ENCODE measurements at regions not wholly inside any gene's neighbourhood (a gene's known extent, or its start where the extent isn't known, plus 50 kb on each side); places are given as distances from the start of the nearest gene placed in this dataset.

GRCh38 chr4:43136752-43137151 lies 244.2 kb downstream of the GRXCR1 start (continued):
- TF ChIP-seq ETS1 (IDR thresholded peaks at IDR 0.05) = no peak
- TF ChIP-seq JUNB (IDR thresholded peaks at IDR 0.05; ENCODE audit: unreplicated experiment) = no peak
- no peak for TF ChIP-seq ZNF114 (CRISPR knock-in tag; IDR thresholded peaks at IDR 0.05)

GRCh38 chr4:43146198-43146597 lies 253.7 kb downstream of the GRXCR1 start:
- H4K20me1 ChIP-seq (replicated peaks; ENCODE audit: insufficient read depth) = no peaks in the 10 kb centered on the region
- no peak overlapping the region for H3K27ac Mint-ChIP-seq
- H3K4me3 ChIP-seq = no peak overlapping the region
- no peaks in the 10 kb centered on the region for H3F3A ChIP-seq (replicated peaks; ENCODE audit: low read depth)
- H3K4me1 ChIP-seq (ENCODE audit: insufficient read depth) = 0 out of 2 replicates have a peak, but pooled peaks cover 13% of the 10 kb centered on the region
- H3K4me2 ChIP-seq = no peak overlapping the region
- DNase-seq (ENCODE audit: low spot score) (peak; percentile 47), ATAC-seq (peak; percentile 86)
- peaks cover 7% of the 10 kb centered on the region; the same call in 1 of the 2 replicates for H3K27me3 ChIP-seq (ENCODE audit: insufficient read depth)
- no peaks in the 10 kb centered on the region for H3K9me3 Mint-ChIP-seq
- H3K4me1 Mint-ChIP-seq = peaks cover 29% of the 10 kb centered on the region
- H3K36me3 Mint-ChIP-seq (ENCODE audit: low read depth) = peaks cover 5% of the 10 kb centered on the region; the same call in 1 of the 3 replicates
- H3K27me3 Mint-ChIP-seq (ENCODE audit: insufficient read depth, low read depth, poor library complexity) = peaks cover 10% of the 10 kb centered on the region
- H3K36me3 ChIP-seq (ENCODE audit: insufficient read depth) = no peaks in the 10 kb centered on the region
- no peak overlapping the region for H2AFZ ChIP-seq
- no peak overlapping the region for H3K4me3 Mint-ChIP-seq
- peaks cover 7% of the 10 kb centered on the region; the same call in 1 of the 2 replicates for H3K9me2 ChIP-seq (ENCODE audit: insufficient read depth)
- no peak overlapping the region for H3K27ac ChIP-seq (ENCODE audit: low read depth)
- TF ChIP-seq ETS1 (IDR thresholded peaks at IDR 0.05) = no peak
- peak; percentile 36; the same call in 1 of the 2 replicates for TF ChIP-seq CREB1 (CRISPR knock-in tag; IDR thresholded peaks at IDR 0.05; ENCODE audit: low read depth)
- H3K79me2 ChIP-seq (replicated peaks; ENCODE audit: insufficient read depth) = no peaks in the 10 kb centered on the region

- Histone ChIP-seq H3K27me3 (ENCODE audit: insufficient read depth) (peaks cover 7% of the 10 kb centered on the region; the same call in 1 of the 2 replicates), H3F3A (replicated peaks; ENCODE audit: low read depth) (no peaks in the 10 kb centered on the region), H3K4me1 (ENCODE audit: insufficient read depth) (0 out of 2 replicates have a peak, but pooled peaks cover 13% of the 10 kb centered on the region), H3K4me2 (no peak overlapping the region), H3K9me2 (ENCODE audit: insufficient read depth) (peaks cover 2% of the 10 kb centered on the region; the same call in 1 of the 2 replicates), H2AFZ (no peak overlapping the region), H3K36me3 (ENCODE audit: insufficient read depth) (no peaks in the 10 kb centered on the region), H4K20me1 (replicated peaks; ENCODE audit: insufficient read depth) (no peaks in the 10 kb centered on the region), H3K4me3 (no peak overlapping the region), H3K27ac (ENCODE audit: low read depth) (no peak overlapping the region), H3K79me2 (replicated peaks; ENCODE audit: insufficient read depth) (no peaks in the 10 kb centered on the region)
- no peak overlapping the region for H3K27ac Mint-ChIP-seq
- peaks cover 5% of the 10 kb centered on the region; the same call in 1 of the 3 replicates for H3K36me3 Mint-ChIP-seq (ENCODE audit: low read depth)
- peaks cover 12% of the 10 kb centered on the region; the same call in 2 of the 3 replicates for H3K9me3 Mint-ChIP-seq
- DNase-seq (ENCODE audit: low spot score) (no peak), ATAC-seq (no peak)
- peaks cover 29% of the 10 kb centered on the region for H3K4me1 Mint-ChIP-seq
- no peak overlapping the region for H3K4me3 Mint-ChIP-seq
- peaks cover 10% of the 10 kb centered on the region for H3K27me3 Mint-ChIP-seq (ENCODE audit: insufficient read depth, low read depth, poor library complexity)
- no peak for TF ChIP-seq EZH2 (IDR thresholded peaks at IDR 0.05; ENCODE audit: low read depth, unreplicated experiment)
- TF ChIP-seq REST (IDR thresholded peaks at IDR 0.05; ENCODE audit: unreplicated experiment) = no peak
- TF ChIP-seq ZNF114 (CRISPR knock-in tag; IDR thresholded peaks at IDR 0.05) = no peak
- TF ChIP-seq CREB1 (CRISPR knock-in tag; IDR thresholded peaks at IDR 0.05; ENCODE audit: low read depth) = no peak
- TF ChIP-seq STAT1 (IDR thresholded peaks at IDR 0.05; ENCODE audit: unreplicated experiment) = no peak
- no peak for TF ChIP-seq POLR2AphosphoS5 (IDR thresholded peaks at IDR 0.05; ENCODE audit: low read depth)
- TF ChIP-seq CTCF (conservative IDR thresholded peaks at IDR 0.05; ENCODE audit: low read depth in 2 of 2) = no peak
- no peak for TF ChIP-seq ZNF331 (CRISPR knock-in tag; IDR thresholded peaks at IDR 0.05; ENCODE audit: low read depth)
- TF ChIP-seq NANOG (IDR thresholded peaks at IDR 0.05; ENCODE audit: borderline replicate concordance) = no peak
- TF ChIP-seq ETS1 (IDR thresholded peaks at IDR 0.05) = no peak
These were observed 256.0 kb downstream of the GRXCR1 start for GRCh38 chr4:43148481-43148880.

Data from GM23338 (cell line).